ENCODE measurements at regions not wholly inside any gene's neighbourhood (a gene's known extent, or its start where the extent isn't known, plus 50 kb on each side); places are given as distances from the start of the nearest gene placed in this dataset.

DNA sequence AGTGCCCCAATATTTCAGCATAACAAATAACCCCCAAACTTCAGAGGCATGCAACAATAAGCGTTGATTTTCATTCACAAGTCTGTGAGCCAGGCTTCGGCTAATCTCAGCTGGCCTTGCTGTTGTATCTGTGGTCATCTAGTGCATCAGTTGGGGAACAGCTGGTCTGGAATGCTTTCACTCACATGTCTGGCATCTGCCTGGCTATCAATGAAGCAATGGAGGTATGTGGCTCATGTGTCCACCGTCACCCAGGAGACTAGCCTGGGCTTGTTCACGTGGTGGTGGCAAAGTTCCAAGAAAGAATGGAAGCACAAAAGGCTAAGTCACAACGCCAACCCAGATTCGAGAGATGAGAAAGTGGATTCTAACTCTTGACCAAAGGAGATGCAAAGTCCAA is 304.8 kb upstream of the ISX start:
- no peak overlapping the region for H3K4me3 Mint-ChIP-seq
- no peaks in the 10 kb centered on the region; the same call in 1 of the 2 replicates for H3K27me3 Mint-ChIP-seq (ENCODE audit: low read depth)
- POLR2A ChIA-PET, result no interaction called here
- peaks cover 18% of the 10 kb centered on the region for H3K36me3 Mint-ChIP-seq
- TF ChIP-seq ZNF232 (CRISPR knock-in tag; IDR thresholded peaks at IDR 0.05) (no peak), SP1 (CRISPR knock-in tag; conservative IDR thresholded peaks at IDR 0.05) (no peak), FOXP1 (CRISPR knock-in tag; IDR thresholded peaks at IDR 0.05; ENCODE audit: borderline replicate concordance) (no peak), ZNF317 (CRISPR knock-in tag; IDR thresholded peaks at IDR 0.05; ENCODE audit: borderline replicate concordance, low read depth) (no peak), ETV6 (CRISPR knock-in tag; IDR thresholded peaks at IDR 0.05) (no peak), ESRRA (CRISPR knock-in tag; IDR thresholded peaks at IDR 0.05; ENCODE audit: borderline replicate concordance) (no peak), ZNF138 (CRISPR knock-in tag; conservative IDR thresholded peaks at IDR 0.05) (no peak), TEAD1 (CRISPR knock-in tag; IDR thresholded peaks at IDR 0.05) (no peak)
- TF ChIP-seq, protein P1, sequence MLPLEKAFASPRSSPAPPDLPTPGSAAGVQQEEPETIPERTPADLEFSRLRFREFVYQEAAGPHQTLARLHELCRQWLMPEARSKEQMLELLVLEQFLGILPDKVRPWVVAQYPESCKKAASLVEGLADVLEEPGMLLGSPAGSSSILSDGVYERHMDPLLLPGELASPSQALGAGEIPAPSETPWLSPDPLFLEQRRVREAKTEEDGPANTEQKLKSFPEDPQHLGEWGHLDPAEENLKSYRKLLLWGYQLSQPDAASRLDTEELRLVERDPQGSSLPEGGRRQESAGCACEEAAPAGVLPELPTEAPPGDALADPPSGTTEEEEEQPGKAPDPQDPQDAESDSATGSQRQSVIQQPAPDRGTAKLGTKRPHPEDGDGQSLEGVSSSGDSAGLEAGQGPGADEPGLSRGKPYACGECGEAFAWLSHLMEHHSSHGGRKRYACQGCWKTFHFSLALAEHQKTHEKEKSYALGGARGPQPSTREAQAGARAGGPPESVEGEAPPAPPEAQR (CRISPR knock-in tag; IDR thresholded peaks at IDR 0.05), result no peak
- TF ChIP-seq, protein P2, sequence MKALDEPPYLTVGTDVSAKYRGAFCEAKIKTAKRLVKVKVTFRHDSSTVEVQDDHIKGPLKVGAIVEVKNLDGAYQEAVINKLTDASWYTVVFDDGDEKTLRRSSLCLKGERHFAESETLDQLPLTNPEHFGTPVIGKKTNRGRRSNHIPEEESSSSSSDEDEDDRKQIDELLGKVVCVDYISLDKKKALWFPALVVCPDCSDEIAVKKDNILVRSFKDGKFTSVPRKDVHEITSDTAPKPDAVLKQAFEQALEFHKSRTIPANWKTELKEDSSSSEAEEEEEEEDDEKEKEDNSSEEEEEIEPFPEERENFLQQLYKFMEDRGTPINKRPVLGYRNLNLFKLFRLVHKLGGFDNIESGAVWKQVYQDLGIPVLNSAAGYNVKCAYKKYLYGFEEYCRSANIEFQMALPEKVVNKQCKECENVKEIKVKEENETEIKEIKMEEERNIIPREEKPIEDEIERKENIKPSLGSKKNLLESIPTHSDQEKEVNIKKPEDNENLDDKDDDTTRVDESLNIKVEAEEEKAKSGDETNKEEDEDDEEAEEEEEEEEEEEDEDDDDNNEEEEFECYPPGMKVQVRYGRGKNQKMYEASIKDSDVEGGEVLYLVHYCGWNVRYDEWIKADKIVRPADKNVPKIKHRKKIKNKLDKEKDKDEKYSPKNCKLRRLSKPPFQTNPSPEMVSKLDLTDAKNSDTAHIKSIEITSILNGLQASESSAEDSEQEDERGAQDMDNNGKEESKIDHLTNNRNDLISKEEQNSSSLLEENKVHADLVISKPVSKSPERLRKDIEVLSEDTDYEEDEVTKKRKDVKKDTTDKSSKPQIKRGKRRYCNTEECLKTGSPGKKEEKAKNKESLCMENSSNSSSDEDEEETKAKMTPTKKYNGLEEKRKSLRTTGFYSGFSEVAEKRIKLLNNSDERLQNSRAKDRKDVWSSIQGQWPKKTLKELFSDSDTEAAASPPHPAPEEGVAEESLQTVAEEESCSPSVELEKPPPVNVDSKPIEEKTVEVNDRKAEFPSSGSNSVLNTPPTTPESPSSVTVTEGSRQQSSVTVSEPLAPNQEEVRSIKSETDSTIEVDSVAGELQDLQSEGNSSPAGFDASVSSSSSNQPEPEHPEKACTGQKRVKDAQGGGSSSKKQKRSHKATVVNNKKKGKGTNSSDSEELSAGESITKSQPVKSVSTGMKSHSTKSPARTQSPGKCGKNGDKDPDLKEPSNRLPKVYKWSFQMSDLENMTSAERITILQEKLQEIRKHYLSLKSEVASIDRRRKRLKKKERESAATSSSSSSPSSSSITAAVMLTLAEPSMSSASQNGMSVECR (CRISPR knock-in tag; IDR thresholded peaks at IDR 0.05; ENCODE audit: borderline replicate concordance), result no peak
- TF ChIP-seq, protein P3, sequence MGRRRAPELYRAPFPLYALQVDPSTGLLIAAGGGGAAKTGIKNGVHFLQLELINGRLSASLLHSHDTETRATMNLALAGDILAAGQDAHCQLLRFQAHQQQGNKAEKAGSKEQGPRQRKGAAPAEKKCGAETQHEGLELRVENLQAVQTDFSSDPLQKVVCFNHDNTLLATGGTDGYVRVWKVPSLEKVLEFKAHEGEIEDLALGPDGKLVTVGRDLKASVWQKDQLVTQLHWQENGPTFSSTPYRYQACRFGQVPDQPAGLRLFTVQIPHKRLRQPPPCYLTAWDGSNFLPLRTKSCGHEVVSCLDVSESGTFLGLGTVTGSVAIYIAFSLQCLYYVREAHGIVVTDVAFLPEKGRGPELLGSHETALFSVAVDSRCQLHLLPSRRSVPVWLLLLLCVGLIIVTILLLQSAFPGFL (CRISPR knock-in tag; IDR thresholded peaks at IDR 0.05; ENCODE audit: borderline replicate concordance), result no peak
- TF ChIP-seq, protein P4, sequence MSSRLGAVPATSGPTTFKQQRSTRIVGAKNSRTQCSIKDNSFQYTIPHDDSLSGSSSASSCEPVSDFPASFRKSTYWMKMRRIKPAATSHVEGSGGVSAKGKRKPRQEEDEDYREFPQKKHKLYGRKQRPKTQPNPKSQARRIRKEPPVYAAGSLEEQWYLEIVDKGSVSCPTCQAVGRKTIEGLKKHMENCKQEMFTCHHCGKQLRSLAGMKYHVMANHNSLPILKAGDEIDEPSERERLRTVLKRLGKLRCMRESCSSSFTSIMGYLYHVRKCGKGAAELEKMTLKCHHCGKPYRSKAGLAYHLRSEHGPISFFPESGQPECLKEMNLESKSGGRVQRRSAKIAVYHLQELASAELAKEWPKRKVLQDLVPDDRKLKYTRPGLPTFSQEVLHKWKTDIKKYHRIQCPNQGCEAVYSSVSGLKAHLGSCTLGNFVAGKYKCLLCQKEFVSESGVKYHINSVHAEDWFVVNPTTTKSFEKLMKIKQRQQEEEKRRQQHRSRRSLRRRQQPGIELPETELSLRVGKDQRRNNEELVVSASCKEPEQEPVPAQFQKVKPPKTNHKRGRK (CRISPR knock-in tag; IDR thresholded peaks at IDR 0.05; ENCODE audit: borderline replicate concordance), result no peak
- TF ChIP-seq, protein P5, sequence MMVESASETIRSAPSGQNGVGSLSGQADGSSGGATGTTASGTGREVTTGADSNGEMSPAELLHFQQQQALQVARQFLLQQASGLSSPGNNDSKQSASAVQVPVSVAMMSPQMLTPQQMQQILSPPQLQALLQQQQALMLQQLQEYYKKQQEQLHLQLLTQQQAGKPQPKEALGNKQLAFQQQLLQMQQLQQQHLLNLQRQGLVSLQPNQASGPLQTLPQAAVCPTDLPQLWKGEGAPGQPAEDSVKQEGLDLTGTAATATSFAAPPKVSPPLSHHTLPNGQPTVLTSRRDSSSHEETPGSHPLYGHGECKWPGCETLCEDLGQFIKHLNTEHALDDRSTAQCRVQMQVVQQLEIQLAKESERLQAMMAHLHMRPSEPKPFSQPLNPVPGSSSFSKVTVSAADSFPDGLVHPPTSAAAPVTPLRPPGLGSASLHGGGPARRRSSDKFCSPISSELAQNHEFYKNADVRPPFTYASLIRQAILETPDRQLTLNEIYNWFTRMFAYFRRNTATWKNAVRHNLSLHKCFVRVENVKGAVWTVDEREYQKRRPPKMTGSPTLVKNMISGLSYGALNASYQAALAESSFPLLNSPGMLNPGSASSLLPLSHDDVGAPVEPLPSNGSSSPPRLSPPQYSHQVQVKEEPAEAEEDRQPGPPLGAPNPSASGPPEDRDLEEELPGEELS (CRISPR knock-in tag; IDR thresholded peaks at IDR 0.05), result no peak
- TF ChIP-seq, protein P6, sequence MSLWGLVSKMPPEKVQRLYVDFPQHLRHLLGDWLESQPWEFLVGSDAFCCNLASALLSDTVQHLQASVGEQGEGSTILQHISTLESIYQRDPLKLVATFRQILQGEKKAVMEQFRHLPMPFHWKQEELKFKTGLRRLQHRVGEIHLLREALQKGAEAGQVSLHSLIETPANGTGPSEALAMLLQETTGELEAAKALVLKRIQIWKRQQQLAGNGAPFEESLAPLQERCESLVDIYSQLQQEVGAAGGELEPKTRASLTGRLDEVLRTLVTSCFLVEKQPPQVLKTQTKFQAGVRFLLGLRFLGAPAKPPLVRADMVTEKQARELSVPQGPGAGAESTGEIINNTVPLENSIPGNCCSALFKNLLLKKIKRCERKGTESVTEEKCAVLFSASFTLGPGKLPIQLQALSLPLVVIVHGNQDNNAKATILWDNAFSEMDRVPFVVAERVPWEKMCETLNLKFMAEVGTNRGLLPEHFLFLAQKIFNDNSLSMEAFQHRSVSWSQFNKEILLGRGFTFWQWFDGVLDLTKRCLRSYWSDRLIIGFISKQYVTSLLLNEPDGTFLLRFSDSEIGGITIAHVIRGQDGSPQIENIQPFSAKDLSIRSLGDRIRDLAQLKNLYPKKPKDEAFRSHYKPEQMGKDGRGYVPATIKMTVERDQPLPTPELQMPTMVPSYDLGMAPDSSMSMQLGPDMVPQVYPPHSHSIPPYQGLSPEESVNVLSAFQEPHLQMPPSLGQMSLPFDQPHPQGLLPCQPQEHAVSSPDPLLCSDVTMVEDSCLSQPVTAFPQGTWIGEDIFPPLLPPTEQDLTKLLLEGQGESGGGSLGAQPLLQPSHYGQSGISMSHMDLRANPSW (CRISPR knock-in tag; conservative IDR thresholded peaks at IDR 0.05; ENCODE audit: low read depth), result no peak
- ATAC-seq, result no peak
- H3K27ac Mint-ChIP-seq, result no peak overlapping the region
- peaks cover 9% of the 10 kb centered on the region for H3K4me1 Mint-ChIP-seq
- DNase-seq (ENCODE audit: low spot score), result no peak
- CTCF ChIA-PET, result no interaction called here
- H3K9me3 Mint-ChIP-seq, result peaks cover 22% of the 10 kb centered on the region

All from WTC11 (cell line).